Activated CD4-positive, alpha-beta memory T cell treated with anti-CD3 and anti-CD28 coated beads for 36 hours (primary cell): ENCODE measurements at regions not wholly inside any gene's neighbourhood (a gene's known extent, or its start where the extent isn't known, plus 50 kb on each side); places are given as distances from the start of the nearest gene placed in this dataset.
"Not testable (repeated sequence)": the region's sequence is repeated elsewhere in the genome, so short reads cannot be mapped to it uniquely, and the experiment has no call there.

ENCODE experiments used
- CTCF ChIA-PET: fragments of 350-600 bp; sonication (Branson Sonifier 250); formaldehyde crosslinking; loops from one replicate; lab custom pipeline; 2021; ENCODE audit warnings: antibody characterized with exemption, inconsistent platforms; lab: Charles Lee
- POLR2A ChIA-PET: fragments of 350-600 bp; sonication (Branson Sonifier 250); formaldehyde crosslinking; loops from one replicate; lab custom pipeline; 2021; ENCODE audit warnings: antibody characterized with exemption; lab: Charles Lee
- DNase-seq: peaks from one replicate; pipeline ENCODE4 v3.0.0-alpha.2; 2020
- H3K27ac Mint-ChIP-seq: one replicate; pipeline ENCODE4 v1.8.0; 2021; ENCODE audit warnings: mixed read lengths
- H3K27me3 Mint-ChIP-seq: one replicate; pipeline ENCODE4 v1.8.0; 2021; ENCODE audit warnings: mixed read lengths
- H3K36me3 Mint-ChIP-seq: one replicate; pipeline ENCODE4 v1.8.0; 2021; ENCODE audit warnings: mixed read lengths
- H3K4me1 Mint-ChIP-seq: one replicate; pipeline ENCODE4 v1.8.0; 2021; ENCODE audit warnings: low read depth, mixed read lengths
- H3K4me3 Mint-ChIP-seq: one replicate; pipeline ENCODE4 v1.8.0; 2021; ENCODE audit warnings: mild to moderate bottlenecking, mixed read lengths
- H3K9me3 Mint-ChIP-seq: one replicate; pipeline ENCODE4 v1.8.0; 2021; ENCODE audit warnings: mixed read lengths
- intact Hi-C: fragments of 100-400 bp; cut with micrococcal nuclease; formaldehyde crosslinking; loops from one replicate; pipeline ENCODE4 v1.15.1; 2023

- POLR2A ChIA-PET, intact Hi-C loops, H3K36me3 Mint-ChIP-seq, H3K4me1 Mint-ChIP-seq, CTCF ChIA-PET, H3K27ac Mint-ChIP-seq, H3K4me3 Mint-ChIP-seq, H3K27me3 Mint-ChIP-seq, H3K9me3 Mint-ChIP-seq, DNase-seq: not testable (repeated sequence)
These were observed 63.5 kb downstream of the UNC93B1 start for GRCh38 chr11:67940440-67940839.

GRCh38 chr11:67938964-67939363 lies 64.9 kb downstream of the UNC93B1 start:
- H3K27ac Mint-ChIP-seq, H3K4me1 Mint-ChIP-seq, CTCF ChIA-PET, H3K9me3 Mint-ChIP-seq, intact Hi-C loops, H3K36me3 Mint-ChIP-seq, H3K4me3 Mint-ChIP-seq, H3K27me3 Mint-ChIP-seq, POLR2A ChIA-PET, DNase-seq: not testable (repeated sequence)

DNA sequence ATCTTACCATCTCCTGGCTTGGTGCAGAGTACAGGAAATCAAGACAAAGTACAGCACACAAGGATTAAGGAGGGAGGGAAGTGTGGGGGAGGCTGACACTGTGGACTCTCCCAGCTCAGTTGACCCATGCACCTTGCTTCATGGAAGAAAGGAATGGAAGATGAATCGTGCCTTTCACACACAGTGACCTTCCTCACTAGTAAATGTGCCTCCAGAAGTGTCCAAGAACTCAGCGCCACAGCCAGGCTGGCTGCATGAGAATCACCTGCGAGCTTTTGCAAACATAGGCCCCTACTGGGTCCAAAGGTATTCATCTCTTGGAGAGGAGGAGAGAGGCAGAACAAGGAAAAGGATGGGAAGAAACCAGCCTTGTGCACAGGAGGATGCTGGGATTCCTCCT lies 65.5 kb downstream of the UNC93B1 start:
- H3K4me3 Mint-ChIP-seq, CTCF ChIA-PET, H3K9me3 Mint-ChIP-seq, H3K27ac Mint-ChIP-seq, H3K27me3 Mint-ChIP-seq, DNase-seq, intact Hi-C loops, H3K4me1 Mint-ChIP-seq, H3K36me3 Mint-ChIP-seq, POLR2A ChIA-PET: not testable (repeated sequence)

GRCh38 chr11:67923565-67923964 lies 80.3 kb downstream of the UNC93B1 start:
- POLR2A ChIA-PET, H3K27ac Mint-ChIP-seq, DNase-seq, H3K4me3 Mint-ChIP-seq, H3K9me3 Mint-ChIP-seq, CTCF ChIA-PET, intact Hi-C loops, H3K27me3 Mint-ChIP-seq, H3K36me3 Mint-ChIP-seq: not testable (repeated sequence)
- peaks cover 23% of the 10 kb centered on the region for H3K4me1 Mint-ChIP-seq

DNA sequence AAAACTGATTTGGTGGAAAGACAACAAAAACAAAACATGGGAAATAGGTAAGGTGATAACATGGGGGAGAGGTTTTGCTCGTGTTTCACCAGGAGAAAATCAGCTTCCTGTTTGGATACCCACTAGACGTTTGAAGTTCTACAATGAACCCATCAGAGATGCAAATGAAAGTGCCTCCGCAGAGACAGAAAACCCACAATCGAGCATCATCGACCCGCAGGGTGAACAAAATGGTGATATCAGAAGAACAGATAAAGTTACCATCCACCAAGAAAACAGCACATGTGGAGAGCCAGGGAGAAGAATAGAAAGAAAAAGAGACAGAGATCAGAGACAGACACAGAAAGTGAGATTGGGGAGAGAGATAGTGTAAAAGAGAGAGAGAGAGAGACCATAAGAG lies 83.4 kb downstream of the UNC93B1 start:
- POLR2A ChIA-PET, intact Hi-C loops, H3K27me3 Mint-ChIP-seq, H3K9me3 Mint-ChIP-seq, CTCF ChIA-PET, H3K36me3 Mint-ChIP-seq: not testable (repeated sequence)
- peaks cover 21% of the 10 kb centered on the region for H3K4me1 Mint-ChIP-seq
- peak; percentile 65 for DNase-seq
- peak overlapping the region; percentile 90 for H3K27ac Mint-ChIP-seq
- H3K4me3 Mint-ChIP-seq: peak overlapping the region; percentile 71

DNA sequence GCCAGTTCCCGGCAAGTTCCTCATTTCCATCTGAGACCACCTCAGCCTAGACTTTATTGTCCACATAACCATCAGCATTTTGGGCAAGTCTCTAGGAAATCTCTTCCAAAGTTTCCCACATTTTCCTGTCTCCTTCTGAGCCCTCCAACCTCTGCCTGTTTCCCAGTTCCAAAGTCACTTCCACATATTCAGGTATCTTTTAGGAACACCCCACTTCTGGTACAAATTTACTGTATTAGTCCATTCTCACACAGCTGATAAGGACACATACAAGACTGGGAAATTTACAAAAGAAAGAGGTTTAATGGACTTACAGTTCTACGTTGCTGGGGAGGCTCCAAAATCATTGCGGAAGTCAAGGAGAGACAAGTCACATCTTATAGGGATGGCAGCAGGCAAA lies 91.7 kb downstream of the UNC93B1 start:
- POLR2A ChIA-PET, H3K27me3 Mint-ChIP-seq, H3K27ac Mint-ChIP-seq, H3K4me3 Mint-ChIP-seq, intact Hi-C loops, H3K4me1 Mint-ChIP-seq, H3K36me3 Mint-ChIP-seq, DNase-seq, CTCF ChIA-PET: not testable (repeated sequence)
- H3K9me3 Mint-ChIP-seq: peaks cover 21% of the 10 kb centered on the region

DNA sequence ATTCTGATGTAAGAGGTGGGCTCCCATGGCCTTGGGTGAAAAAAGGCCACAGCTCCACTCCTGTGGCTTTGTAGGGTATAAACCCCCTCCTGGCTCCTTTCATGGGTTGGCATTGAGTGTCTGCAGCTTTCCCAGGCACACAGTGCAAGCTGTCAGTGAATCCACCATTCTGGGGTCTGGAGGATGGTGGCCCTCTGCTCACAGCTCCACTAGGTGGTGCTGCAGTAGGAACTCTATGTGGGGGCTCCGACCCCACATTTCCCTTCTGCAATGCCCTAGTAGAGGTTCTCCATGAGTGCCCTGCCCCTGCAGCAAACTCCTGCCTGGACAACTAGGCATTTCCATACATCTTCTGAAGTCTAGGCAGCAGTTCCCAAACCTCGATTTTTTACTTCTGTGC lies 92.7 kb downstream of the UNC93B1 start:
- H3K36me3 Mint-ChIP-seq, H3K4me3 Mint-ChIP-seq, H3K27ac Mint-ChIP-seq, H3K27me3 Mint-ChIP-seq, intact Hi-C loops, H3K4me1 Mint-ChIP-seq, CTCF ChIA-PET, POLR2A ChIA-PET, DNase-seq: not testable (repeated sequence)
- peaks cover 21% of the 10 kb centered on the region for H3K9me3 Mint-ChIP-seq

GRCh38 chr11:67910803-67911202 lies 93.1 kb downstream of the UNC93B1 start:
- DNase-seq, H3K4me1 Mint-ChIP-seq, intact Hi-C loops, H3K27ac Mint-ChIP-seq, CTCF ChIA-PET, H3K27me3 Mint-ChIP-seq, POLR2A ChIA-PET, H3K4me3 Mint-ChIP-seq, H3K36me3 Mint-ChIP-seq: not testable (repeated sequence)
- H3K9me3 Mint-ChIP-seq: peaks cover 21% of the 10 kb centered on the region

- H3K4me3 Mint-ChIP-seq, H3K27me3 Mint-ChIP-seq, H3K4me1 Mint-ChIP-seq, H3K9me3 Mint-ChIP-seq, POLR2A ChIA-PET, intact Hi-C loops, DNase-seq, H3K27ac Mint-ChIP-seq, H3K36me3 Mint-ChIP-seq: not testable (repeated sequence)
- CTCF ChIA-PET: interaction anchor here (0.6 kb wide), 1 partner anchor 404 kb away, joined by 4 read pairs; no protein-coding TSS in a partner anchor
These were observed 96.9 kb downstream of the UNC93B1 start for GRCh38 chr11:67906969-67907368.

DNA sequence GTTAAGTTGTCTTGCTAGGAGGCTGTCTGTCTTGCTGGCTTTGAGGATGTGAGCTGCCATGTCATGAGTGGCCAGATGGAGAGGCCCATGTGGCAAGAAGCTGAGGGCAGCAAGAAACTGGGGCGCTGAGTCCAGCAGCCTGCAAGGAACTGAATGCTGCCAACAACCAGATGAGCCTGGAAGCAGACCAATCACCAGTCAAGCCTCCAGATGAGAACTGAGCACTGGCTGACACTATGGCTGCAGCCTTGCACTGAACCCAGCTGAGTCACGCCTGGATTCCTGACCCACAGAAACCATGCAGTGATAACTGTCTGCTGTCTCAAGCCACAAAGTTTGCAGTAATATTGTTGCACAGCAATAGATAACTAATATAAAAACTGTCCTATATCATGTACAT lies 104.4 kb downstream of the UNC93B1 start:
- CTCF ChIA-PET, H3K4me1 Mint-ChIP-seq, H3K4me3 Mint-ChIP-seq, H3K36me3 Mint-ChIP-seq, H3K27ac Mint-ChIP-seq, H3K27me3 Mint-ChIP-seq, POLR2A ChIA-PET, intact Hi-C loops, H3K9me3 Mint-ChIP-seq, DNase-seq: not testable (repeated sequence)

DNA sequence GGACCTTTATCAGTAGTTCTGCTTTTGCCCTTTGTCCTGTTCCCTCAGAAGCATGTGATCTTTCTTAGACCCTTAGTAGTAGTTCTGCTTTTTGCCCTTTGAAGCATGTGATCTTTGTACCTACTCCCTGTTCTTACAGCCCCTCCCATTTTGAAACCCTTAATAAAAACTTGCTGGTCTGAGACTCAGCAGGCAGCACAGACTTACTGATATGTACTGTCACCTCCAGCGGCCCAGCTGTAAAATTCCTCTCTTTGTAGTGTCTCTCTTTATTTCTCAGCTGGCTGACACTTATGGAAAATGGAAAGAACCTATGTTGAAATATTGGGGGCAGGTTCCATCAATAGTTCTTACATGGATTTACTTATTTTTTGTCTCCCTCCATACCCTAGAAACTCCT lies 110.4 kb downstream of the UNC93B1 start:
- intact Hi-C loops, H3K27ac Mint-ChIP-seq, H3K4me1 Mint-ChIP-seq, H3K27me3 Mint-ChIP-seq, POLR2A ChIA-PET, DNase-seq, H3K4me3 Mint-ChIP-seq, H3K9me3 Mint-ChIP-seq: not testable (repeated sequence)
- peaks cover 10% of the 10 kb centered on the region for H3K36me3 Mint-ChIP-seq
- CTCF ChIA-PET: interaction anchor here (0.6 kb wide), 1 partner anchor 67 kb away, joined by 3 read pairs; no protein-coding TSS in a partner anchor

- intact Hi-C loops, POLR2A ChIA-PET, H3K27me3 Mint-ChIP-seq, H3K4me3 Mint-ChIP-seq, DNase-seq, H3K9me3 Mint-ChIP-seq, H3K27ac Mint-ChIP-seq, H3K36me3 Mint-ChIP-seq: not testable (repeated sequence)
- CTCF ChIA-PET: interaction anchor here (1.9 kb wide), 1 partner anchor 66 kb away, joined by 6 read pairs; no protein-coding TSS in a partner anchor
- peaks cover 21% of the 10 kb centered on the region for H3K4me1 Mint-ChIP-seq
These were observed 114.3 kb downstream of the UNC93B1 start for GRCh38 chr11:67889646-67890045.

DNA sequence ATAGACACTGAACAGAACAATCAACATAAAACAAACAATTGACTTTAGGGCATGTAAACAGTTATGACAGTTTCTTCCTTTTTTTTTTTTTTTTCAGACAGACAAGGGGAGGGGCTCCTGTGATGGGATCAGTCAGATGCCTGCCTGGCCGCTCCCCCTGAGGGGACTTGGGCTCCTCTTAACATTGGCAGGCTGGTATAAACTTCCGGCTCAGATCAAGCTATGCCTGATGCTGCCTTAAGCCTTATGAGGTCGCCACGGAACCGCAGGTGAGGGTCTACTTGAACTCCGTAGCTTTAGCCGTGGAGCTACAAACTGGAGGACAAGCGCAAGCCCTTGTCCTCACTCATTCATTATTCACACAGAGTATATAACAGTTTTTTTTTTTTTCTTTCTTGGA lies 115.8 kb downstream of the UNC93B1 start:
- intact Hi-C loops, H3K27me3 Mint-ChIP-seq, H3K27ac Mint-ChIP-seq, H3K4me3 Mint-ChIP-seq, CTCF ChIA-PET, H3K36me3 Mint-ChIP-seq, DNase-seq, POLR2A ChIA-PET, H3K9me3 Mint-ChIP-seq: not testable (repeated sequence)
- H3K4me1 Mint-ChIP-seq: peaks cover 35% of the 10 kb centered on the region
